MG63 (cell line): ENCODE measurements at regions not wholly inside any gene's neighbourhood (a gene's known extent, or its start where the extent isn't known, plus 50 kb on each side); places are given as distances from the start of the nearest gene placed in this dataset.
"Not testable (repeated sequence)": the region's sequence is repeated elsewhere in the genome, so short reads cannot be mapped to it uniquely, and the experiment has no call there.

ENCODE experiments used
- DNase-seq: peaks from one replicate; pipeline ENCODE4 v3.0.0-alpha.2; 2020
- H3K27me3 ChIP-seq: fragments of 250-450 bp; sonication (Bioruptor Pico); 2 replicates; pipeline ENCODE4 v1.5.1; 2020; ENCODE audit warnings: mild to moderate bottlenecking, moderate library complexity
- H3K36me3 ChIP-seq: fragments of 250-450 bp; sonication (Bioruptor Pico); 2 replicates; pipeline ENCODE4 v1.5.1; 2020; ENCODE audit warnings: mild to moderate bottlenecking, moderate library complexity
- H3K4me3 ChIP-seq: fragments of 250-450 bp; sonication (Bioruptor Pico); 2 replicates; pipeline ENCODE4 v1.5.1; 2020; ENCODE audit warnings: mild to moderate bottlenecking, moderate library complexity
- H3K9me3 ChIP-seq: fragments of 250-450 bp; sonication (Bioruptor Pico); 2 replicates; pipeline ENCODE4 v1.5.1; 2020; ENCODE audit warnings: mild to moderate bottlenecking, moderate library complexity

DNA sequence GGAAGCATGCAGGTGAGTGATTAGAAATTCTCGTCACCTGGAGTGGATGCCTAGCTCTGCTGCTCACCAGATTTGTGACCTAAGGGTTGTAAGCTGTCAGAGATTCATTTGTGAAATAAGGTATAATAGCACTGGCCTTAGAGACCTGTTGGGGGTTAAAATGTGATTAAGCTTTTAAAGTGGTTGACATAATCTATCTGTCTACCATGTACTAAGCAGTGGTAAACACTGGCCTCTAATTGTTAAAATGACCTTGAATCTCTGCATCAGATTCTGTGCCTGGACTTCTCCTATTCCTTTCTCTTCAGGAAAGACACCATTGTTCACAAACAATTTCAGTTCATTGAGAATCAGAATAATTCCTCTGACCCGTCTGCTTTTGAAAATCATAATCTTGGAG is 536.2 kb downstream of the CBLN4 start:
- Histone ChIP-seq H3K36me3 (no peaks in the 10 kb centered on the region), H3K9me3 (no peaks in the 10 kb centered on the region), H3K27me3 (peaks cover 3% of the 10 kb centered on the region), H3K4me3 (no peak overlapping the region)
- no peak for DNase-seq

DNA sequence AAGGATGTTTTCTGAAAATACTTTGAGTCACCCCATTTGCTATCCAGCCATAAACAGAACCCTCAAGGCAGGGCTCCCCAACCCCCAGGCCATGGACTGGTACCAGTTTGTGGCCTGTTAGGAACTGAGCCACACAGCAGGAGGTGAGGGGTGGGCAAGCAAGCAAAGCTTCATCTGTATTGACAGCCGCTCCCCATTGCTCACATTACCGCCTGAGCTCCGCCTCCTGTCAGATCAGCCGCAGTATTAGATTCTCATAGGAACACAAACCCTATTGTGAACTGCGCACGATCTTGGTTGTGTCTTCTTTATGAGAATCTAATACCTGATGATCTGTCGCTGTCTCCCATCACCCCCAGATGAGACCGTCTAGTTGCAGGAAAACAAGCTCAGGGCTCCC is 543.8 kb downstream of the CBLN4 start:
- H3K27me3 ChIP-seq: peaks cover 3% of the 10 kb centered on the region; the same call in 1 of the 2 replicates
- H3K9me3 ChIP-seq: no peaks in the 10 kb centered on the region
- H3K36me3 ChIP-seq: no peaks in the 10 kb centered on the region
- no peak for DNase-seq
- H3K4me3 ChIP-seq: no peak overlapping the region

DNA sequence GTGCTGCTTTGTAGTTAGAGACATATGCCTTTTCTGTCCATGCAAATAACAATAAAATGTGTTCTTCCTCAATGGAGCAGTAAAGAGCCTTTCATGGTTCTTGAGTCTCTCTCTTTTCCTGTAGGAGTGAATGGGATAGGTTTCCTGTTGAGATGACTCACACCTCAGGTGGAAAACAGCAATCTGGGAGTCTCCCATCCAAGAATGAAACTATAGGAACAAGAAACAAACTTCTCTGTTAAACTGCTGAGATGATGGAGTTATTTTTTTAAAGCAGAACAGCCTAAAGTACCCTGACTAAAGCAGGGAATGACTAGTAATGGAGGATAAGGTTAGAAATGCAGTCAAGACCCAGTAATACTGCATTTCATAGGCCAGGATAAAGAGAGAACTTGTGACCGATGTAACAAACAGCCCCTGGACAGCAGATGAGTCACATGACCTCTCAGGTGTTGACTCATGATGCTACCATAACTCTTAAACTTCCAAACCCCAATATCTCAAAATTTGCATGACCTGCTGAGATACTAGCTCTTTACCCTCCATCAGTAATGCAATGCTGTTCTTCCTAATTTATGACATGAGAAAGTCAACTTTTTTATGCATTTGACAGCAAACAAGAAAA is 548.9 kb downstream of the CBLN4 start:
- H3K27me3 ChIP-seq: no peaks in the 10 kb centered on the region
- no peak for DNase-seq
- H3K9me3 ChIP-seq: no peaks in the 10 kb centered on the region
- no peak overlapping the region for H3K4me3 ChIP-seq
- H3K36me3 ChIP-seq: no peaks in the 10 kb centered on the region

DNA sequence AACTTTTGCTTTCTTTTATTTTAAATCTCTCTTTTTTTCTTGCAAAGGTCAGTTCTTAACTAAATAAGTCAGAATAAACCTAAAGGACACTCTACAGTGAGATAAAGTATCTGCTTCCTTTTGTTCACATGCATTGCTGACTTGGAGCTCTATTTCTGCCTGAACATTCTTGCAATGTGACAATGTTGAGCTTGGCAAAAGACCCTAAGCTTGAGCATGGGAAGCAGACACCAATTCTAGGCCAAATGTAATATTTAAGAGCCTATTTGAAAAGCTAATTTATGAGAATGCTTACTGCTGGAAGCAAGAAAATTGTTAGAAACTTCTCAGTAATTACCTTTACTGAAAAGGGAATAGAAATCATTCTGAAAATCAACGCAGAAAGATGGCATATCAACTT is 556.2 kb downstream of the CBLN4 start:
- no peaks in the 10 kb centered on the region for H3K36me3 ChIP-seq
- H3K27me3 ChIP-seq: no peaks in the 10 kb centered on the region
- H3K4me3 ChIP-seq: no peak overlapping the region
- DNase-seq: no peak
- no peaks in the 10 kb centered on the region for H3K9me3 ChIP-seq

DNA sequence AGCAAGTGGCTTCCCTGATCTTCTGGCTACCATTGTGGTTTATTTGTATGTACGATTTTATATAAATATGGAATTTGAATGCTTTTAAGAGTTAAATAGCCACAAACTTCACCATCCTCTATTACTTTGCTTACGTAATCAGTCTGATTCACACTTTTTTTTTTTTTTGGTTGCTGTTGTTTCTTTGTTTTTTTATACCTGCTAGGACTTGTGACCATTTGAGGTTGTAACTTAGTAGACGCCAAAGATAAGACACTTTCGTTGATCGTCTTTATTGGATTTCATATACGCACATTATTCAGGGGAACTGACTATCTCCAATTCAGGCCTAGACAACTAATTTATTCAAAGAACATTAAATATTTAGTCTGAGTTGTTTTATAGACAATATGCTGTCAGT is 559.0 kb downstream of the CBLN4 start:
- Histone ChIP-seq H3K27me3 (no peaks in the 10 kb centered on the region), H3K4me3 (no peak overlapping the region), H3K9me3 (no peaks in the 10 kb centered on the region), H3K36me3 (no peaks in the 10 kb centered on the region)
- no peak for DNase-seq

DNA sequence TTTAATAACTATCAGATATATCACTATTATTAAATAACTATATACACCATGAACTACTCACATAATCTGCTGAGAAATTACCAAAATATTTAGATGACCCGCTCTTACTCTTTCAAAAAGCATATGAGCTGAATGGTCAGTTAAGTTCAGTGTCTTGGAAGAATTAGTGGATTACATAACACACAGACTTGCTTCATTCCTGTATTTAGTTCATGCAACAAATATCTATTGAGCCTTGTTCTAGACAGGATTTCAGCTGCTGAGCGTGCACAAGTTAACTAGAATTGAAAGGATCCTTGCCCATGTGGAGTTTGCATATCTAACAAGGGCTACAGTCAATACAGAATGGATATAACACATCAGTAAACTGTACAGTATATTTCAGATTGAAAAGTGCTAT is 566.2 kb downstream of the CBLN4 start:
- DNase-seq: no peak
- H3K4me3 ChIP-seq: no peak overlapping the region
- no peaks in the 10 kb centered on the region for H3K9me3 ChIP-seq
- no peaks in the 10 kb centered on the region for H3K36me3 ChIP-seq
- no peaks in the 10 kb centered on the region for H3K27me3 ChIP-seq

DNA sequence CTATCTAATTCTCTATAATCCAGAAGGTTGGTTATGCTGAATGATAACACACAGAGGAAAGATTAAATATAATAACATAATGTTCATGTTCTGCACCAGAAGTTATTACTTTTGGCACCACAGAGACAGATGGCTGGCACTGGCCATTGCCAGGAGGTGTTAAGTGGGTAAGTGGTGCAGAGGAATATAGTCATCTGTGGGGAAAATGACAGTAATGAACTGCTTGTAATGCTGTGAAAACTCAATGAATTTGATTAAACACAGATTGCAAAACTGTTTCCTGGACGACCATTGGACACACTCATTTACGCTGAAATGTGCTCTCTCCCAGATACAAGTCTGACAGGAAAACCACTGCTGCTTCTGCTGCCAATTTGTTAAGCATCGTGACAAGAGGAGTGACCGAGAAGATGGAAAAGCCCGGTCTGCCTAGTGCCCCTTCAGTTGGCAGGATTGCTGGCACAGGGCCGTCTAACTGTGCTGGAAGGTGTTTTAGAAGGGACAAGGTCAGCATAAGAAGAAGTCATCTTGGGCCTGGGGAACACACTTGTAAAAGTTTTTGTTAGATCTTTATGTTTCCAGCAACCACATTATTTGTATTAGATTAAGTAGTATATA is 567.4 kb downstream of the CBLN4 start:
- no peak overlapping the region for H3K4me3 ChIP-seq
- no peaks in the 10 kb centered on the region for H3K36me3 ChIP-seq
- DNase-seq: no peak
- no peaks in the 10 kb centered on the region for H3K9me3 ChIP-seq
- no peaks in the 10 kb centered on the region for H3K27me3 ChIP-seq

DNA sequence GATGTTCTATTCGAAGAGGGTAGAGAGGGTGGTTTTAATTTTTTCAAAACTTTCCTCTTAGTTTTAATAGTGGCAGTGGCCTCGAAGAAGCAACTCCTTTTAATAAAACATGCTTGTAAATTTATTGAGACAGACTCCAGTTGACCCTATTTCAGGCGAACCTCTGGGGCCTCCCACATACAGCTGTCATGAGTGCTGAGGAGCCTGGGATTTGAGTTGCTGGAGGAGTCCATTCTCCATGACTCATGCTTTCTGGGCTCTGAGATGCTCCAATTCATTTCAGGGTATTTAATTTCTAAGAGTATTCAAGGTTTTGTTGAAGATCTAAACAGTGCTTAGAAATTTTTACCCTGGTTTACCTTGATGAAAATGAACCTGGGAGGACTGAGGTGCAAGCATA is 580.4 kb downstream of the CBLN4 start:
- no peaks in the 10 kb centered on the region for H3K9me3 ChIP-seq
- H3K36me3 ChIP-seq: no peaks in the 10 kb centered on the region
- DNase-seq: no peak
- peaks cover 7% of the 10 kb centered on the region; the same call in 1 of the 2 replicates for H3K27me3 ChIP-seq
- H3K4me3 ChIP-seq: no peak overlapping the region

DNA sequence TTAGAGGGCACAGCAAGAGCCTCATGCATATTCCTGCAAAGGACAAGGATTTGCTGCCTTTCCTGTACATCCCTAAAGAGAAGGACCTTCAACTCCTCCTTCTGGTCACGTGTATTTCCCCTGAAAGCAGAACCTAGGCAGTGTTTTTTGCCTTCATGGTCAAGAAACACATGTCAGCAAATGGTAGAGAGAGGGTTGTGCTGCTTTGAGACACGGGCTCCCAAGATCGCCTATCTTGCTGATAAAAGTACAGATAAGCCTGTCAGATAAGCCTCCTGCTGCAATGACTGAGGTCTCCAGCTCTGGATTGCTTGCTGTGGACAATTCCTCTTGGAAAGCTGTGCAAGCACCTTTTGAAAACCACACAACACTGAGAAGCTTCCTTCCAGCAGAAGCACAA is 580.8 kb downstream of the CBLN4 start:
- H3K27me3 ChIP-seq: peaks cover 7% of the 10 kb centered on the region; the same call in 1 of the 2 replicates
- H3K9me3 ChIP-seq: no peaks in the 10 kb centered on the region
- H3K36me3 ChIP-seq: no peaks in the 10 kb centered on the region
- no peak overlapping the region for H3K4me3 ChIP-seq
- no peak for DNase-seq

DNA sequence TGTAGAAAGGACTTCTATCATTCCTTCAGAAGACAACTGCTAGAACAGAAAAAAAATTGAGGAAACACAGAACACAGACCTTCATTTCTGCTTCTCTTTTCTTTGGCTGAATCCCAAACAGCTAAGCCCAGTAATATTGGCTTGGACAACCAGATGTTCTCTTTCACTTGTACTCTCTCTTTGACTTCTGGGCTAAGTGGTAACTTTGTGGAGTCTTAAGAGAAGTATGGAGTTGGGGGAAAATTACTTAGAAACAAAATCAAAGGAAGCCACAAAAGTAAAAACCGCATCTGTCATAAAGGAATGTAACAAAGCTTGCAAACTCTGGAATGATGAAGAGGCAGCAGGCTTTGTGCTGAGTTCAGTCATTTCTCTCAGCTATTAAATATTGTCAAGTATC is 587.5 kb downstream of the CBLN4 start:
- Histone ChIP-seq H3K36me3 (no peaks in the 10 kb centered on the region), H3K27me3 (0 out of 2 replicates have a peak, but pooled peaks cover 2% of the 10 kb centered on the region), H3K9me3 (no peaks in the 10 kb centered on the region), H3K4me3 (no peak overlapping the region)
- no peak for DNase-seq

DNA sequence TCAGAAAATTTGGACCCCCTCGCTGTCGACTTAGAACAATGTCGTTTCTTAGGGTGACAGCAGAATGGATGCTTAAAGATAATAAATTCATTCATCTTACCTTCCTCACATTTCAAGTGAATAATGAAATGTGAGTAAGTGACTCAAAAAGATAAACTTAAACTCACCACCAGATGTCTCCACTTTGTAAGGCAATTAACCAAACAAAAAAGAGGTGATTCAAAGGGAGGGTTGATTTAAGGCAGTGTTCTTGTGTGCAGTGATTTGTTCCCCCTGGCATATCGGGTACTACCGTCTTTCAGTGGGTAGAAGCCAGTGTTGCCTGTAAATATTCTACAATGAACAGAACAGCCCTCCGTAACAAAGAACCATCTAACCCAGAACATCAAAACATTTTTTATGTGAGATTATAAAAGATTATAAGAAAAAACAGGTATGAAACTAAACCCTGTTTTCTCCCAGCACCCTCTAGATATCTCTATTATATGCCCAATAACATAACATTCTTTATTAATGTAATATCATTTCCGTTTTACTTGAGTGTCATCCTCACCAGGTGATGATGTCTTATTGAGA is 589.7 kb downstream of the CBLN4 start:
- Histone ChIP-seq H3K27me3 (no peaks in the 10 kb centered on the region), H3K9me3 (no peaks in the 10 kb centered on the region), H3K36me3 (no peaks in the 10 kb centered on the region), H3K4me3 (no peak overlapping the region)
- DNase-seq: no peak

DNA sequence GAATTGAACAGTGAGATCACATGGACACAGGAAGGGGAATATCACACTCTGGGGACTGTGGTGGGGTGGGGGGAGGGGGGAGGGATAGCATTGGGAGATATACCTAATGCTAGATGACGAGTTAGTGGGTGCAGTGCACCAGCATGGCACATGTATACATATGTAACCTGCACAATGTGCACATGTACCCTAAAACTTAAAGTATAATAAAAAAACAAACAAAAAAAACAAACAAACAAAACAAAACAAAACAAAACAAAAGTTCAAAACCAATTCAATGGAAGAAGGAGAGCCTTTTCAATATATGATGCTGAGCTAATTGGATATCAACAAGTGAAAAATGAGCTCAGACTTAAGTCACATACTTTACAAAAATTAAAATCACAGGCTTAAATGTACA is 592.8 kb downstream of the CBLN4 start:
- not testable (repeated sequence) for H3K36me3 ChIP-seq, H3K9me3 ChIP-seq, H3K4me3 ChIP-seq, DNase-seq, H3K27me3 ChIP-seq

DNA sequence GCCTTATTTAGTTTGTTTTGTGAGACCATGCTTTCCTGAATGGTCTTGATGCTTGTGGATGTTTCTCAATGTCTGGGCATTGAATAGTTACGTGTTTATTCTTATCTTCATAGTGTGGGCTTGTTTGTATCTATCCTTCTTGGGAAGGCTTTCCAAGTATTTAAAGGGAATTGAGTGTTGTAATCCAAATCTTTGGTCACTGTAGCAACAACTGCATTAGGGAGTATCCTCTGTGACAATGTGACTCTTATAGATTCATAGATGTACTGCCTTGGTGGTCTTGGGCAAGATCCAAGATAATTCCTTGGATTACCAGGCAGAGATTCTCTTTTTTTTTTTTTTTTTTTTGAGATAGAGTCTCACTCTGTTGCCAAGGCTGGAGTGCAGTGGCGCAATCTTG is 598.4 kb downstream of the CBLN4 start:
- Histone ChIP-seq H3K36me3 (no peaks in the 10 kb centered on the region), H3K9me3 (no peaks in the 10 kb centered on the region), H3K4me3 (no peak overlapping the region), H3K27me3 (no peaks in the 10 kb centered on the region)
- no peak for DNase-seq

DNA sequence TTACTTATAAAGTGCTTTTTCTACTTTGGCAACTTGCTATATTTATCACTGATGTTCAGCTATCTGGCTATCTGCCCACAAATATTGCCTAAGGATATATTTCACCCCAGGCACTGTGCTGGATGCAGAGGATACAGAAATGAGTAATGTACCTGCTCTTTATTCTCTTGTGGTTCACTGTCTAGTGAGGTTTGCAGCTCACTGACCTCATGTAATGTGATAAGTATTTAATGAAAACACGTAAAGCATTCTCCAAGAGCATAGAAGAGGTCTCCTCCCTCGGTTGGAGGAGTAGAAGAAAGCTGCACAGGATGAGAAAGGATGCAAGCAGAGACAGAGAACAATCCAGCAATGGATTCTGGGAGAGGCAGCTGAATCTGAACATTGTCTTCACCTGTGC is 610.7 kb downstream of the CBLN4 start:
- H3K9me3 ChIP-seq: no peaks in the 10 kb centered on the region
- H3K36me3 ChIP-seq: no peaks in the 10 kb centered on the region
- no peak overlapping the region for H3K4me3 ChIP-seq
- no peak for DNase-seq
- H3K27me3 ChIP-seq: no peaks in the 10 kb centered on the region

DNA sequence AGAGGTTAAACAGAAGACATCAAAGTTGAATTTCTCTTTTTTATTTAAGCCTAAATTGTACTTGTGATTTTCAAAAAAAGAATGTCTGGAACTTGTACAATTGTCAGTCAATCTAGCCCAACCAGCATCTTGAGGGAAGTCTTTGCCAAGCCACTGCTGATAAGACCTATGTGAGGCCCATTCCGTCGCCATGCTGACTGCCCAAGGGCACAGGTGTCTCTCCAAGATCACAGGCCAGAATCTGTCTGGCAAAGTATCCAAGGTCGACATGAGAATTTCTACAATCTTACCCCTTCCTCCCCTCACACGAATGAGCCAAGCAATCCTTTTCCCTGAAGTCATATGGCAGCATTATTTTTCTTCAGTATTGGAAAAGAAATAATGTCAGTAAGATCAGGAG is 614.5 kb downstream of the CBLN4 start:
- Histone ChIP-seq H3K4me3 (no peak overlapping the region), H3K27me3 (no peaks in the 10 kb centered on the region), H3K9me3 (no peaks in the 10 kb centered on the region), H3K36me3 (no peaks in the 10 kb centered on the region)
- no peak for DNase-seq

DNA sequence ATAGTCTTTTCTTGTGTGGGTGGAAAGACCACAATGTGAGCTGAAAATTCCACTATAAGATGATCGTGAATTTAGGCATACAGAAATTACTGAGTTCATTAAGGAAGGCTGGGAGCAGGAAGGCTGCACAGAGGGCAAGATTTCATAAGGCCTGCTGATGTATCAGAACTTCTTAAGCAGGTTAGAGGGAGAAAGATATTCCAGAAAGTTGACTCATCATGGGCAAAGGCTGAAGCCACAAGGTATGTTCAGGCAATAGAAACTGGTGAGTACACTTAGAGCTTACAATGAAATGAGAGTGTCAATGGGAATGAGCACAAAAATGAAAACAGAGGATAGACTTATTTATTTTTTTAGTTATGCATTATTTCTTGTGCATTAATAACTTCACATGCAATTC is 618.6 kb downstream of the CBLN4 start:
- no peak overlapping the region for H3K4me3 ChIP-seq
- no peak for DNase-seq
- no peaks in the 10 kb centered on the region for H3K36me3 ChIP-seq
- no peaks in the 10 kb centered on the region for H3K9me3 ChIP-seq
- H3K27me3 ChIP-seq: no peaks in the 10 kb centered on the region

DNA sequence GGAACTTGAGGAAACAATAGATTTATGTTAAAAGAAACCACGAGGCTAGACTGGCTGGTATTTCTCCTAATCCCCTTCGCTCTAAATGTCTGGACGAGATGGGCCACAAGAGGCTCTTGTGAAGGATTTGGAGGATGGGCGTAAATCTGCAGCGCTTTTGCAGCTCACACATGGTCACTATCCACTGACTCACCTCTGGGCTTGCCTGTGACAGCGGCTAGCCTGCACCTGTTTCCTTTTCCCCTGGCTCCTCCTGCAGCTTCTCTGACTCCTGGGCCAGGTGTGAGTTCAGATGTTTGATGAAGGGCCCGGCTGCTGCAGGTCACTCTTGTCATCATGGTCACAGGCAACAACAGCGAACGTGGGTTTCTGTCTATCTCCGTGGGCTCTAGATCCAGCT is 629.4 kb downstream of the CBLN4 start:
- H3K9me3 ChIP-seq: no peaks in the 10 kb centered on the region
- no peaks in the 10 kb centered on the region; the same call in 1 of the 2 replicates for H3K27me3 ChIP-seq
- no peaks in the 10 kb centered on the region for H3K36me3 ChIP-seq
- DNase-seq: no peak
- no peak overlapping the region for H3K4me3 ChIP-seq

DNA sequence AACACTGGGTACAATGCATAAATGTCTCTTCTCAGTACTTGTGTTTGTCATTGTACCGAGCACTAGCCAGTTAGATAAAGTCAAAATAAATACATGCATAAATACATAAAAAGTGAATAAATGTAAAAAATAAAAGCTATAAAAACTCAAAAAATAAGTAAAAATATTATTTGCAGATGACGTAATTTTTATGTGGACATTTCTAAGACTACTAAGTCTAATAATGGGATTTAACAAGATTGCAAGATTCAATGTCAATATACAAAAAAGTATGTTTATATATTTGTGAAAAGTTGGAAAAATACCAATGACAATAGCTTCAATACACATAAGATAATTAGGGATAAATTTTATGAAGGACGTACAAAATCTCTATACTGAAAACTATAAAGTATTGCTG is 639.6 kb downstream of the CBLN4 start:
- no peaks in the 10 kb centered on the region for H3K36me3 ChIP-seq
- H3K9me3 ChIP-seq: no peaks in the 10 kb centered on the region
- H3K4me3 ChIP-seq: no peak overlapping the region
- DNase-seq: no peak
- no peaks in the 10 kb centered on the region for H3K27me3 ChIP-seq
